Activated T-cell treated with anti-CD3 and anti-CD28 coated beads, Interleukin-2, amount 50 U/mL, for 4 hours (primary cell): ENCODE measurements at regions not wholly inside any gene's neighbourhood (a gene's known extent, or its start where the extent isn't known, plus 50 kb on each side); places are given as distances from the start of the nearest gene placed in this dataset.
"Not testable (repeated sequence)": the region's sequence is repeated elsewhere in the genome, so short reads cannot be mapped to it uniquely, and the experiment has no call there.

Experiments
- ATAC-seq, 2 donors: fragments of 200-7000 bp; cut with Tn5 transposase; one replicate each; pipeline ENCODE4 v1.10.0; 2021
- DNase-seq: peaks from one replicate; pipeline ENCODE4 v3.0.0-alpha.2; 2020
- H3K27me3 Mint-ChIP-seq: one replicate; pipeline ENCODE4 v1.8.0; 2021; ENCODE audit warnings: low read depth, mixed read lengths
- H3K36me3 Mint-ChIP-seq: one replicate; pipeline ENCODE4 v1.8.0; 2022; ENCODE audit warnings: mixed read lengths; ENCODE audit not compliant: insufficient read depth
- H3K4me1 Mint-ChIP-seq: one replicate; pipeline ENCODE4 v1.8.0; 2021; ENCODE audit warnings: low read depth, mixed read lengths
- H3K4me3 Mint-ChIP-seq: one replicate; pipeline ENCODE4 v1.8.0; 2021; ENCODE audit warnings: mild to moderate bottlenecking, moderate library complexity, mixed read lengths
- H3K9me3 Mint-ChIP-seq: one replicate; pipeline ENCODE4 v1.8.0; 2021; ENCODE audit warnings: mixed read lengths

DNA sequence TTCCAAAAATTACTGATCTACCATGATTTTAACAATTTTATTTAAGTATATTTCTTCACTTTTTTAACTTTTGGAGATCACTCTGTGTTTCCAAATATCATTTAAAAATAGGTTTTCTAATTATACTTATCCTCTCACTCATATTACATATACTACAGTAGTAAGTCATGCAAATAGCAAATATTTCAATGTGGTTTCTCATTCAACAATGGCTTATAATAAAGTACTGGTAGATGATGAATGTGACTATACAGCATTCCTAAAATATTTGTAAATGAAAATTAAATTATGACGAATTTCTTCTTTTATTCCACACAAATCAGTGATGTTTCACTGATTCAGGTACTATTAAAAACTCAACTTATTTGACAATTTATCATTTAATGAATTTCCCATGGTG, 176.3 kb upstream of the MEF2C start:
- Mint-ChIP-seq H3K9me3 (no peaks in the 10 kb centered on the region), H3K4me1 (no peaks in the 10 kb centered on the region), H3K36me3 (no peaks in the 10 kb centered on the region), H3K27me3 (no peaks in the 10 kb centered on the region), H3K4me3 (no peak overlapping the region)
- DNase-seq (no peak), ATAC-seq (no peak)

DNA sequence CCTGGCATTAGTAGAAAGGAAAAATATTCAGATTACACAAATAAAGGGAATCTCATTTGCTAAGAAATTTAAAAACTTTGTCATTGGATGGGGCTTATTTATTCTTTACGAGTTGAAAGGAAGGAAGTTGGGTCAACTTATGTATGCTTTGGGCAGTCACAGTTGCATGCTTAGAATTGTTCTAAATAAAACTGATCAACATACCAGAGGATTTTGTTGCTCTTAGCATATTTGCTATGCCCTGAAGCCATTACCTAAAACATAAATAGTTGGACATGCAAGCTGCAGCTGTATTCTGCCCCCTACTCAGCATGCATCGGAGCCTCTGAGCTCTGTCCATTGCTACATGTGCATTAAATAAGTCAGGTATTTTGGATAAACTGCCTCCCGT, 172.7 kb upstream of the MEF2C start:
- ATAC-seq = no peak
- H3K4me3 Mint-ChIP-seq = no peak overlapping the region
- H3K4me1 Mint-ChIP-seq = no peaks in the 10 kb centered on the region
- H3K36me3 Mint-ChIP-seq = no peaks in the 10 kb centered on the region
- no peak for DNase-seq
- H3K9me3 Mint-ChIP-seq = peaks cover under 1% of the 10 kb centered on the region
- no peaks in the 10 kb centered on the region for H3K27me3 Mint-ChIP-seq

DNA sequence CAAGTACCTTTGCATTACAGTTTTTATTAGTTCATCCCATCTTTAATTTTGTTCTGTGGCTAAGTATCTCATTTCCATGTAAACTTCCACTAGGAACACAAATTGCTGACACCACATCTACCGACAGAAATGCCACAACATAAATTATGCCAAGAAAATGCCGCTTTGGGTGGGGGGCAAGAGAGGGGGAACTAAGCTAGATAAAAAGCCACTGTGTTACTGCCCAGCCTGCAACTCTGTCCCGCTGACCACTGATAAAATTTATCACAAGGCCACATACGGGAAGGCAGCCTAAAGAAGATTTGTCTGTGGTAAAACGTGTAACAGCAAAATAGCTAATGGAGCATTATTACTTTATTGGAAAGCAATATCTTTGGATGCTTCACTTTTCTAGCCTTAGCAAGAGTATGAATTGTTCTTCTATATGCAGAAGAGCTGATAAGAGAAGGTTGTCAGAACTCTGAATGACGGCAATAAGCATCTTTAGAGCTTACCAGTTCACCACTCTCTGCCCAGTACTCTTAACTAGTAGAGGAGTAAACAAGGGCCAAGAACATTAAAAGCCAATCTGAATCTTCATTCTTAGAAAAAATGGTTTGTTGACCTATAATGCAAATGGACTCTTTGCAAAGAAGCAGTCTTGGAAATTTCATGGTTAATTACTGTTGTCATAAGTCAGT, 172.2 kb upstream of the MEF2C start:
- H3K4me3 Mint-ChIP-seq = no peak overlapping the region
- peaks cover 5% of the 10 kb centered on the region for H3K9me3 Mint-ChIP-seq
- H3K4me1 Mint-ChIP-seq = no peaks in the 10 kb centered on the region
- no peaks in the 10 kb centered on the region for H3K27me3 Mint-ChIP-seq
- H3K36me3 Mint-ChIP-seq = no peaks in the 10 kb centered on the region
- ATAC-seq = no peak
- no peak for DNase-seq

DNA sequence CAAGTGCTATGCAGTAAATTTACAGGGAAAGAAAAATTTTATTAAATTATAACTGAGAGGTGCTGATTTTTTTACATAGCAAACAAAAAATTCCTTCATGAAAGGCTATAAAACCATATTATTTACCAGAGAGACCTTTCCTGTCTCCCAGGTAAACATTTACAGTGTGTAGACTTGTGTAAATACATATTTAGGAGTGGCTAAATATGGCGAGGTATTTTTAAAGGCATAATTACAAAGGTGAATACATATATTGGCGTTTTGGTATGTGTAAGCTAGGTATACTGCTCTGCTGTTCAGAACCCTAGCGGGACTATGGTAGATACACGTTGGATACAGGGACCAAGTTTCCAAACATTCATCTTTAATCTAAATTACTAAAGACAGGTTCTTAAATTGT, 170.6 kb upstream of the MEF2C start:
- H3K36me3 Mint-ChIP-seq = no peaks in the 10 kb centered on the region
- H3K9me3 Mint-ChIP-seq = peaks cover 9% of the 10 kb centered on the region
- no peaks in the 10 kb centered on the region for H3K27me3 Mint-ChIP-seq
- no peak overlapping the region for H3K4me3 Mint-ChIP-seq
- ATAC-seq = no peak
- no peaks in the 10 kb centered on the region for H3K4me1 Mint-ChIP-seq
- no peak for DNase-seq

DNA sequence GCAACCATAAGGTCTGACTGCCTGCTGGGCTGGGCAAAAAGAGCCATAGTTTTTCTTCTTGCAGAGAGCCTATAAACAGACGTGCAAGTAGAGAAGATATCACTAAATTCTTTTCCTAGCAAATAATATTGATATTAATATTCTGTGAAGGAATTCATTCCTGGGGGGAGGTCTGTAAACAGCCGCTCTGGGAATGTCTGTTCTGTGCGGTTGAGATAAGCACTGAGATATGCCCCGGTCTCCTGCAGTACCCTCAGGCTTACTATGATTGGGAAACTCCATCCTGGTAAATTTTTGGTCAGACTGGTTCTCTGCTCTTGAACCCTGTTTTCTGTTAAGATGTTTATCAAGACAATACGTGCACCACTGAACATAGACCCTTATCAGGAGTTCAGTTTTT, 167.1 kb upstream of the MEF2C start:
- not testable (repeated sequence) for ATAC-seq, H3K36me3 Mint-ChIP-seq, H3K27me3 Mint-ChIP-seq, H3K9me3 Mint-ChIP-seq, H3K4me3 Mint-ChIP-seq, H3K4me1 Mint-ChIP-seq, DNase-seq

DNA sequence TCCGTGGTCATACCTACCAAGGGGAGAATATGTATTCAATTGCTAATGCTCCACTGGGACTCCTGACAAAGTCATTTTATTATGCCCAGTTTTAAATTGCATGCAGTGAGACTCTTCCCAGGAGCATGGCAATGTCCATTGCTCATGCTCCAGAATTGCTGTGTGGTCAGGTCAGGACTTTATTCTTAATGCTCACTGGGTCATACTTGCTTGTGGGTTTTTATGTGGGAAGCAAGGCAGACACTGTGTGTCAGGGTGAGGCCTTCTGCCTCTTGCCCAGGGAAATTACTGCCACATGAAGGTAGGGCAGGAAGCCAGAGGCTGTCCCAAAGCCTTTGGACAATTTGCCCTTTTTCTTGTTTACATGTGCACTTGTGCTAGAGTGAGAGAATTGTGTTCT, 164.6 kb upstream of the MEF2C start:
- no peaks in the 10 kb centered on the region for H3K4me1 Mint-ChIP-seq
- peaks cover 9% of the 10 kb centered on the region for H3K9me3 Mint-ChIP-seq
- ATAC-seq = no peak
- H3K4me3 Mint-ChIP-seq = no peak overlapping the region
- H3K36me3 Mint-ChIP-seq = no peaks in the 10 kb centered on the region
- DNase-seq = no peak
- H3K27me3 Mint-ChIP-seq = no peaks in the 10 kb centered on the region

DNA sequence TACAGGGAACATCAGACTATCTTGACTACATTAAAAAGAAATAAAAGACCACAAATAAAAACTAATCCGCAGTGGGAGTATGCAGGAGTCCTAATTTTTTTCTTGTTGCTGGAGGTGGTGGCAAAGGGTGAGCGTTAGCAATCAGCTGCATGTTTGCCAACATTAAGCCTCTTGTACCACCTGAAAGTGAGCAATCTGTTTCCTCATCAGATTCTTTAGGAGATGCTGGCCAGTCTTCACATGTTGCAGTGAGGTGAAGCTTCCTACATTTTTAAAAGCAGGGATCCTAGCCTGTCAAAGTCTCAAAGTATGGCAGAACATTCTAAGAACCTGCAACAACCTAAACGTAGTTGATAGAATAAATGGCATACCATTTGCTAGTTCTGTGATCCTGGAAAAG, 162.2 kb upstream of the MEF2C start:
- ATAC-seq = no peak
- Mint-ChIP-seq H3K4me1 (no peaks in the 10 kb centered on the region), H3K27me3 (no peaks in the 10 kb centered on the region), H3K36me3 (no peaks in the 10 kb centered on the region), H3K4me3 (no peak overlapping the region), H3K9me3 (peaks cover 4% of the 10 kb centered on the region)
- DNase-seq = no peak

DNA sequence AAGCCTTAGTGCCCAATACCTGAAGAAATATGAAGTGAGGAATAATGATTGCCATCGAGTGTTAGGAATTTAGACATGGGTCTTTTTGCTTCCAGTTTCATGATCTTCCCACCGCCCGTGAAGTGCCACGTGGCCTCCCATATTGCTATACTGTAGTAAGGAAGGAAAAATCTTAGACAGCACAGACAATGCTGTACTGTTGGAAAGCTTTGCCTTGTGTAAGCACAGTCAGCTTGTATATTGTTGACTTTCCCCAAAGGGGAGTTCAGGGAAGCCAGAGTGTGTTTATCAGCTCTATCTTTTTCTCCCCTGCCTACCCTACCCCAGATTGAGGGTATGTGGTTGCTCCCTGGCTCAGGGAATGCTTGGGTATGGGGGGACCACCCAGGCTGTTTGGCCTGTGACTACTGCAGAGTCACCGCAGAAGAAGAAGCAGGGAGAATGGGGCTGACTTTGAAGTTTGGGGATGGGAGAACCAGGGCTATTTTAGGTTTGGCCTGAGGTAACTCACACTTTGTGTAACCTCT, 161.8 kb upstream of the MEF2C start:
- H3K36me3 Mint-ChIP-seq = no peaks in the 10 kb centered on the region
- no peak overlapping the region for H3K4me3 Mint-ChIP-seq
- H3K4me1 Mint-ChIP-seq = no peaks in the 10 kb centered on the region
- H3K9me3 Mint-ChIP-seq = peaks cover 3% of the 10 kb centered on the region
- DNase-seq (no peak), ATAC-seq (no peak)
- no peaks in the 10 kb centered on the region for H3K27me3 Mint-ChIP-seq

DNA sequence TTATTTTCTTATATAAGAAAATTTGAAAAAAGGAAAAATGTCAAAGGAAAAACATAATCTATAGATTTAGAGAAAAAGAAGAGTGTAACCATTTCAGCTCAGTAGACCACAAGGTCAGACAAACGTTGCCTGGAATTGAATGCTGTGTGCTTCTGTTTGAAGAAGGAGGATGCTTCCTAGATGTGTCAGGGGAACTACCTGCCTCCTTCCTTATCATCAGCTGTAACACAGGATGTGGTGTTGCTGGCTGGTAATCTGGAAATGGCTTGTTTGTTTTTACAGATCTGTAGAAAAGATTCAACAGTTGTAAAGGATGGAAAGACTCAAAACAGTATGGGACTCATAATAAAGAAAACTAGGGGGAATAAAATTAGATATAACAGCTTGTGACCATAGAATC, 160.7 kb upstream of the MEF2C start:
- Mint-ChIP-seq H3K36me3 (no peaks in the 10 kb centered on the region), H3K4me3 (no peak overlapping the region), H3K27me3 (no peaks in the 10 kb centered on the region), H3K9me3 (peaks cover 2% of the 10 kb centered on the region), H3K4me1 (no peaks in the 10 kb centered on the region)
- DNase-seq (no peak), ATAC-seq (no peak)

DNA sequence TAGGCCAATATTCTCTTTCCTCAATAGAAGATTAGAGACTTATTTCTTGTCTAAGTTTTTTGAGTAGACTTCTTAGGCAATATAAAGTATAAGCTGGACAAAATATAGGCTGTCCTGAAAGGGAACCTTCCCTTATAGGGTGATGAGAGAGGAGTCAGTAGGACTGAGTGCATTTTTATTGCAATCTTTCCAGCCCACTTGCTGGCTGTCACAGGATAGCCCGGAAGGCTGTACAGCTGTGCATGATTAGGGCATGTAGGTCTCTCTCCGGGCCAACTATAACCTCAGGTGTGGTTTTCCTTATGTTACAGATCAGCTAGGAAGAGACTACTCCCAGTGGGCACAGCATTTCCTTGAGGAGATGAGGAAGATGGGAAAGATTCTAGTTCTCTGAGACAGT, 159.8 kb upstream of the MEF2C start:
- ATAC-seq = no peak
- peaks cover 4% of the 10 kb centered on the region for H3K9me3 Mint-ChIP-seq

DNA sequence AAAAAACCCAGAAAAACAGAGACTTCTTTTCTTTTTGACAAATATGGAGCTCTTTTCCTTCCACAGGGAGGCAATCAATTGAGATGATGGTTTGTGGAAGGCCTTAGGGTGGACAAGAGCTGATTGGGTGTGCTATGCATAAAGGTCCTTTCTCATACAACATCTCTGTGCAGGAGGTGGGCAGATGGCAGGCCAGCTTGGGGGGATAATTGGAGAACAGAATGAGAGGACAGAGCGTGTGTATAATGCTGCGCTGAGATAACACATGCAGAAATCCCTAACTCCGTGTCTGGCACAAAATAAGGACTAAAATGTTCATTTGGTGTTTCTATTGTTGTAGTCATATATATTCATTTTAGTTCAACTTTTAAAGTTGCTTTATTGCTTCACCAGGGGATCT, 159.0 kb upstream of the MEF2C start:
- H3K9me3 Mint-ChIP-seq = peaks cover 4% of the 10 kb centered on the region
- no peaks in the 10 kb centered on the region for H3K27me3 Mint-ChIP-seq
- H3K4me1 Mint-ChIP-seq = no peaks in the 10 kb centered on the region
- H3K4me3 Mint-ChIP-seq = no peak overlapping the region
- ATAC-seq (no peak), DNase-seq (no peak)
- no peaks in the 10 kb centered on the region for H3K36me3 Mint-ChIP-seq

More for the DNA sequence above, 159.8 kb upstream of the MEF2C start:
- DNase-seq = no peak
- Mint-ChIP-seq H3K4me3 (no peak overlapping the region), H3K27me3 (no peaks in the 10 kb centered on the region), H3K36me3 (no peaks in the 10 kb centered on the region), H3K4me1 (no peaks in the 10 kb centered on the region)

DNA sequence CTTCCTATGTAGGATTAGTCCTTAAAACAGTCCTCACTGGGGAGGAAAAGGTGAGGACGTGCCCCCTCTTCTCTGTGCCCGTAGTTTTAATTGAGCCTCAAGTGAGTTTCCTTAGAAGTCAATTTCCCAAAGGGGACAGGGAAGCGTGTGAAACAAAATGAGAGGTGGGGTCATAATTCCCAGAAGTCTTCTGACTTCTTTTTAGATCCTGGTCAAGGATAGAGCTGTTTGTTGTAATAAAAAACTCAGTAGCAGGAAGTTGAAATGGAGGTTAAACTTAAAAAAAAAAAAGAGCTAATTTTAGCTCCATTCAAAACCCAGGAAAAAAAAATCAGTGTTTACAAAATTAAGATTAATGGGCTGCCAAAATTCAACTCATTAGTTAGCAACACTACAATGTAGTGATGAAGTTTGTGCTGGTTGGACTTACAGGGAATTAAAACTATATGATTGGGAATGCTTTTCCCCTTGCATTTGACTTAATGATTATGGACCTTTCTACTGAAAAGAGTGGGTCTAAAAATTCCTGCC, 158.3 kb upstream of the MEF2C start:
- Mint-ChIP-seq H3K36me3 (no peaks in the 10 kb centered on the region), H3K27me3 (no peaks in the 10 kb centered on the region), H3K9me3 (peaks cover 4% of the 10 kb centered on the region), H3K4me3 (no peak overlapping the region), H3K4me1 (no peaks in the 10 kb centered on the region)
- ATAC-seq = no peak
- no peak for DNase-seq

DNA sequence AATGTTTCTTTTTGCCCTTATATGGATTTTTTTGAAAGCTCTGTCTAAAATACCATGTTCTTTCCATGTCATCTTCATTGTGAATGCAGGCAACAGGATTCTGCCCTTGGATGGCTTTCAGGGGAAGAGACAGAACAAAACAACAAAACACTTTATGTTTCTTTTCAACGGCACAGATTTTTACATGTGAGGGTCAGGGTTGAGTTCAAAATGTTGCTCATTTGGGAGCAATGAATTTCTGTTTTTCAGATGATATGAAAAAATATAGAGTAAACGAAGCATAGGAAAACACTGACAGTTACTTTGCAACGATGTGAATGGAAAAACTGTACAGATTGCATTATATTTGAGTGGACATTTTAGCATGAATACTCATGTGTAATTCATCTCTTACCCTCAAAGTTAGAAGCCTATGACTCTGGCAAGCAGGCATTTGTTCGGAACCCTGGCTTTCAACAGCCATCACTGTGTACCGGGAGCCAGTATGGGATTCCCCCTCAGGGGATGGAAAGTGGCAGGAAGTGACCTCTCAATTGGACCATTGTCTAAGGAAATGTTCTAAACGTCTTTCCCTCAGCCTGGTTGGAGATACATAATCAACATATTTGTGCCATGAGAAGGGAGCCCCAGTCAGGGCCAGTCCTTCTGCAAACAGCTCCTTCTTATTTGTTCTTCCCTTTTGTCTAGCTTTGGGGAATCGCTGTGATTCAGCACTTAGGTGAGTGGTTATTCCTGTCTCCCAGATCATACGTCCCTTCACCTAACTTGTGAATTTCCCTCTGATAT, 153.9 kb upstream of the MEF2C start:
- Mint-ChIP-seq H3K9me3 (peaks cover 4% of the 10 kb centered on the region), H3K4me1 (no peaks in the 10 kb centered on the region), H3K4me3 (no peak overlapping the region), H3K36me3 (no peaks in the 10 kb centered on the region), H3K27me3 (no peaks in the 10 kb centered on the region)
- ATAC-seq (no peak), DNase-seq (no peak)

DNA sequence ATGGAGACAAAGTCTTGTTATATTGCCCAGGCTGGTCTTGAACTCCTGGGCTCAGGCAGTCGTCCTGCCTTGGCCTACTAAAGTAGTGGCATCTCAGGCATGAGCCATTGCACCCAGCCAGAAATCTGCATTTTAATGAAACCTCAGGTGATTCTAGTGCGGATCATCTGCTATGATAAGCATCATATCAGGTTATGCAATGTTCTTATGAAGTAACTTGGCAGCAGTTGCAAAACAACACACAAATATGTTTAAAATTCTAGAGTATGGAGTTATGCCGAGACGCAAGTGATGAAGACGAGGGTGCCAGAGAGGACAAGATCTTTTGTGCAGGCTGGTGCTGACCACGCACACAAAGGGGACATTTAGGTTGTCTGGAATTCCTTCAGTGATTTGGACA, 153.2 kb upstream of the MEF2C start:
- Mint-ChIP-seq H3K4me1 (no peaks in the 10 kb centered on the region), H3K4me3 (no peak overlapping the region), H3K9me3 (peaks cover 4% of the 10 kb centered on the region), H3K27me3 (no peaks in the 10 kb centered on the region), H3K36me3 (no peaks in the 10 kb centered on the region)
- ATAC-seq (no peak), DNase-seq (no peak)

DNA sequence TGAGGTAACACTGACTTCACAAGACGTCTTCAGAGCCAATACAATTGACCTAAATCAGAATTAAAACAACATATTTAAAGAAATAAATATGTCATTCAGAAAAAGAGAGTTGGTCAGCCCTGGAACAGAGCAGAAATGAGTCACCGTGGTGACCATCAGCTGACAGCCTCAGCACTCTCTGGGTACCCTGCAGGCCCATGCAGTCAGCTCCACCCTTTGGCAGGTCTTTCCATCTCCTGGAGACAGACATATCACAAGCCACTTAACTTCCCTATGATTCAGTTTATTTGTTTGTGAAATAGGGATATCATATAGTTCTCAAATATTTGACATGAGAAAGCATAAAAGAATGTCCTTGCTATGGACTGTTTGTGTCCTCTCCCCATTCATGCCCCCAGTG, 151.6 kb upstream of the MEF2C start:
- no peak overlapping the region for H3K4me3 Mint-ChIP-seq
- peaks cover 4% of the 10 kb centered on the region for H3K9me3 Mint-ChIP-seq
- H3K36me3 Mint-ChIP-seq = no peaks in the 10 kb centered on the region
- DNase-seq (no peak), ATAC-seq (no peak)
- no peaks in the 10 kb centered on the region for H3K27me3 Mint-ChIP-seq
- H3K4me1 Mint-ChIP-seq = no peaks in the 10 kb centered on the region
